Retinal pigment epithelial cell (primary cell): ENCODE measurements at regions not wholly inside any gene's neighbourhood (a gene's known extent, or its start where the extent isn't known, plus 50 kb on each side); places are given as distances from the start of the nearest gene placed in this dataset.

Source experiments
- DNase-seq: peaks from one replicate; pipeline ENCODE4 v3.0.0-alpha.2; 2010; ENCODE audit warnings: low read depth
- H3K4me3 ChIP-seq: 2 replicates; pipeline ENCODE4 v1.5.1; 2011; ENCODE audit warnings: mild to moderate bottlenecking, low read length, control low read depth, moderate library complexity
- TF ChIP-seq, protein P1 (sequence below): conservative IDR thresholded peaks from 2 replicates; pipeline ENCODE4 v1.5.1; 2011; ENCODE audit warnings: low read depth, low read length, control low read depth, inconsistent platforms

DNA sequence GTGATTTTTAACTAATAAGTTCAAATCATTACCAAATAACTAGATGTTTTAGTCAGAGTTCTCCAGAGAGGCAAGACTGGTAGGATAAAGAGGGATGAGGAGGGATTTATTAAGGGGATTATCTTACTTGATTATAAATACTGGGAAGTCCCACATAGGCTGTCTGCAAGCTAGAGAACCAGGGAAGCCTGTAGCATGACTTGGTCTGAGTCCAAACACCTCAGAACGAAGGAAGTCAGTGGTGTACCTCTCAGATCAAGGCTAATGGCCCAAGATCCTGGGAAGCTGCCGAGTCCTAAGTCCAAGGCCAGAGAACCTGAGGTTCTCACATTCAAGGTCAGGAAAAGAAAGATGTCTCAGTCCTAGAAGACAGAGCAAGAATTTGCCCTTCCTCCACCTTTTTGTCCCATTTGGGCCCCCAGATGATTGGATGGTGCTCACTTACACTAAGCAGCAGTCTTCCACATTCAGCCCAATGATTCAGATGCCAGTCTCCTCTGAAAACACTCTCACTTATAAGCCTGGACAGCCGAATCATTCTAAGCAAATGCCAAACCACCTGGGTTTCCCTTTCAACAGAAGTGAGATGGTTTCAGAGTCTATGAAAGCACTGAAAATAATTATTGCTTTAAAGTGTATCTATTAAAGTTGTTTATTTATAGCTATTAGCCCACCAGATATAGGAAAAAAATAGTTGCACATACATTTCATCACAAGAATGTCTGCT is 1599.2 kb downstream of the OLFM4 start:
- peak; percentile 56 for DNase-seq
- TF ChIP-seq, protein P1, sequence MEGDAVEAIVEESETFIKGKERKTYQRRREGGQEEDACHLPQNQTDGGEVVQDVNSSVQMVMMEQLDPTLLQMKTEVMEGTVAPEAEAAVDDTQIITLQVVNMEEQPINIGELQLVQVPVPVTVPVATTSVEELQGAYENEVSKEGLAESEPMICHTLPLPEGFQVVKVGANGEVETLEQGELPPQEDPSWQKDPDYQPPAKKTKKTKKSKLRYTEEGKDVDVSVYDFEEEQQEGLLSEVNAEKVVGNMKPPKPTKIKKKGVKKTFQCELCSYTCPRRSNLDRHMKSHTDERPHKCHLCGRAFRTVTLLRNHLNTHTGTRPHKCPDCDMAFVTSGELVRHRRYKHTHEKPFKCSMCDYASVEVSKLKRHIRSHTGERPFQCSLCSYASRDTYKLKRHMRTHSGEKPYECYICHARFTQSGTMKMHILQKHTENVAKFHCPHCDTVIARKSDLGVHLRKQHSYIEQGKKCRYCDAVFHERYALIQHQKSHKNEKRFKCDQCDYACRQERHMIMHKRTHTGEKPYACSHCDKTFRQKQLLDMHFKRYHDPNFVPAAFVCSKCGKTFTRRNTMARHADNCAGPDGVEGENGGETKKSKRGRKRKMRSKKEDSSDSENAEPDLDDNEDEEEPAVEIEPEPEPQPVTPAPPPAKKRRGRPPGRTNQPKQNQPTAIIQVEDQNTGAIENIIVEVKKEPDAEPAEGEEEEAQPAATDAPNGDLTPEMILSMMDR = no peak
- H3K4me3 ChIP-seq = no peak overlapping the region

DNA sequence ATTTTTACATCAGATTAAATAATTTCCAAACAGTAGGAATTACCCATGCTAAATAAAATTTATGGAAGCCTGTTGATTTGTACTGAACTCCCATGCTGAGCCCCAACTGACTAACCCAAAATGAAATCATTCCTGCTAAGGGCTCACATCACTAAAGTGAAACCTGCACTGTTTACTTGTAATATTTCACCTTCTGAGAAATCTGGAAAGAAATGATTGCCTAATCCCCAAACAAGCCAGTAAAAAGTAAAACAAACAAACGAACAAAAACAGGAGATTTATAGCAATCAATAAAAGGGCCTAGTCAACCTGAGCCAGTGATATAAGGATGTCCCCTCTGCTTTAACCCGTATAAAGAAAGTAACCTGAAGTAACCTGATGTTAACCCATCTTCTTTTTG is 1599.8 kb downstream of the OLFM4 start:
- no peak for DNase-seq
- no peak overlapping the region for H3K4me3 ChIP-seq
- TF ChIP-seq, protein P1 = no peak

DNA sequence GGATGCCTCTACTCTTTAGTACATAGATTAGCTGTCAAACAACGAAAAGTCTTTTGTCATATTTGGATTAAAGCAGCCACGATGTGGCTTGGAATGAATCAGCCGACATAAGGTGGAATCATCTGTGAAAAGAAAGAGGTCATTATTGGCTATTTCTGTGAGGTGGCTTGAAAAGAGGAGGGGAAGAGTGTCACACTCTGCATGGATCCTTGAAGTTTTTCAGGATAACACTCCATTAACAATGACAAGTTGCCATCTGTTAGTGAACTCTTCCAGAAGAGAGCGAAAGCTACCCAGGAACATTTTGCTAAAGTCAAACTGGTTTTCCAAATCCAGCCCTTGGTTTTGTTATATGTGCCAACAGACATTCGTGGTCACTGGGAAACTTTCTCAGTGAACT is 1604.8 kb downstream of the OLFM4 start:
- TF ChIP-seq, protein P1 = no peak
- H3K4me3 ChIP-seq = no peak overlapping the region
- no peak for DNase-seq

DNA sequence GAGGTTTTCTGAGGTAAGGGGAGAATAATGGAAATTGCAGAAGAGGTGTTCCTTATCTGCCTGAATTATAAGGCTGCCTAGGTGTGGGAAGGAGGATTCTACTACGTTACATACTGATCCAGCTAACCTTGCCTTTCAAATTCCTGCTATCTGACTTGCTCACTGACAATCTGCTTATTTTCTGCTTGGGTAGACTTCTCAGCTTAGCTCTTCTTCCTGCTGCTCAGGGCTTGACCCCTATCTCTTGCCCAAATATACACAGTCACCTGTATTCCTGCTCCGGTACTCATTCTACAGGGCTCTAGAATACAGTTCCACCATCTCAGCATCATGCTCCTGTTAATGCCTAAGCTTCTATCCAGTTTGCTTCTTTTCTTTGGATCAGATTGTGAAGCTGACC is 1607.6 kb downstream of the OLFM4 start:
- H3K4me3 ChIP-seq = no peak overlapping the region
- TF ChIP-seq, protein P1 = no peak
- DNase-seq = no peak

DNA sequence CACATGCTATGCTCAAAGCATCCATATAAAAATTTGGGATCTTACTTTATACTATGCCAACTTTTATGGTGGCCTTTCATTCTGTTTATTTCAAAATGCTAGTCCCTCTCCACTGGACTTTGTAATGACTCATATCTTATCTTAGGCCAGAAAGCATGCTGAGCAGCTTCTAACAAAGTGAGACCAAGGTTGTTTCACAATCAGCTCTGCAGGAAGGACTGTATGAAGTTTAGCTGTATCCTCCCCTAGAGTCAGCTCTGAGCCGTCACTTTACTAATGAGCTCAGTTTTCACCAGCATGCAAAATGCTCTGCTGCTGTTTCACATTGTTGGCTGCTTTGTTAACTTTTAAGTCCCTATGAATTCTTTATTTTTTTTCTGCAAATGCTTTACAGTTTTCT is 1608.8 kb downstream of the OLFM4 start:
- TF ChIP-seq, protein P1 = no peak
- H3K4me3 ChIP-seq = no peak overlapping the region
- DNase-seq = peak; percentile 72

DNA sequence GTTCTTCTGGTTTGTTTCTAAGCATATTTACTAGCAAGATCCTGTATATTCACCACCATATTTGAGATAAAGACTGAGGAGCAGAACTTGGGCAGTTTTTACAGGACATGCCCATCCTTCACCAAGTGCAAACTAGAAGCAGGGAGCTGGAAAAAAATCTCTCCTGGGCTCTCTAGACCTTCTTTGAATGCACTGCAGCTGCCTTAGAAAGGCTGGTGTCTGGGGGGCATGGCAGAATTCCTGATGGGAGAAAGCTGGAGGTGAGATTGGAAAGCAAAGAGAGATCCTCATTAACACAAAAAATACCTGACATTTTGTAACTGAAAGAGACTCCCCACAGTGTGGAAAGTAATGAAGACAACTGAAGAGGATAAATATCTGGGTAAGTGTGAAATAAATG is 1612.1 kb downstream of the OLFM4 start:
- TF ChIP-seq, protein P1 = no peak
- DNase-seq = no peak
- H3K4me3 ChIP-seq = no peak overlapping the region

DNA sequence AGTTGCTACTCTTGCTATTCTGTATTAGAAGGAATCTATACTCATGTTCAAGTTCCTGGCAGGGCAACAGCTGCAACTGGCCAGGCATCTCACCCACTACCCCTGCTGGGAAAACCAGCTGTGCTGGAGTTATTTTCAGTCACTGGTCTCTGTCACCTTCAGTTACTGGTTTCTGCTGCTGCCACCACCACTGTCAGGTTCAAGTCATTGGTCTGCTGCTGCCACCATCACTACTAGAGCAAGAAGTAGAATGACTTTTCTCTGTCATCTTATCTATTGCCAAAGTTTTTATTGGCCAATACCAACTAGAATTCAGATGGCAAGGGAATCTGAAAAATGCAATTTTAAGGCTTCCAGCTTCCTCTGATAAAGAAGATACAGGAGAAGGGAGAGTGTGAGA is 1615.2 kb downstream of the OLFM4 start:
- no peak overlapping the region for H3K4me3 ChIP-seq
- TF ChIP-seq, protein P1 = no peak
- DNase-seq = no peak
